Chondrocyte (in vitro differentiated cells): ENCODE measurements at regions not wholly inside any gene's neighbourhood (a gene's known extent, or its start where the extent isn't known, plus 50 kb on each side); places are given as distances from the start of the nearest gene placed in this dataset.

Source experiments
- DNase-seq: peaks from one replicate; pipeline ENCODE4 v3.0.0; 2021; ENCODE audit warnings: mixed read lengths, low spot score
- H3K27ac Mint-ChIP-seq: one replicate; pipeline ENCODE4 v1.8.0; 2021; ENCODE audit warnings: mild to moderate bottlenecking, moderate library complexity, mixed read lengths; ENCODE audit not compliant: unreplicated experiment
- H3K27me3 Mint-ChIP-seq: 2 replicates; pipeline ENCODE4 v1.8.0; 2021; ENCODE audit warnings: low read depth, mixed read lengths
- H3K36me3 Mint-ChIP-seq: 2 replicates; pipeline ENCODE4 v1.8.0; 2021; ENCODE audit warnings: low read depth, mixed read lengths
- H3K4me1 Mint-ChIP-seq: 2 replicates; pipeline ENCODE4 v1.8.0; 2021; ENCODE audit warnings: low read depth, mild to moderate bottlenecking, mixed read lengths
- H3K4me3 Mint-ChIP-seq: one replicate; pipeline ENCODE4 v1.8.0; 2021; ENCODE audit warnings: mild to moderate bottlenecking, moderate library complexity, mixed read lengths; ENCODE audit not compliant: unreplicated experiment
- H3K9me3 Mint-ChIP-seq: 2 replicates; pipeline ENCODE4 v1.8.0; 2021; ENCODE audit warnings: low read depth, mixed read lengths
- TF ChIP-seq, protein P1 (sequence below): fragments of 200-600 bp; sonication (generic); IDR thresholded peaks from 2 replicates; pipeline ENCODE4 v1.5.0; 2021; ENCODE audit warnings: antibody characterized with exemption, mild to moderate bottlenecking, moderate library complexity

DNA sequence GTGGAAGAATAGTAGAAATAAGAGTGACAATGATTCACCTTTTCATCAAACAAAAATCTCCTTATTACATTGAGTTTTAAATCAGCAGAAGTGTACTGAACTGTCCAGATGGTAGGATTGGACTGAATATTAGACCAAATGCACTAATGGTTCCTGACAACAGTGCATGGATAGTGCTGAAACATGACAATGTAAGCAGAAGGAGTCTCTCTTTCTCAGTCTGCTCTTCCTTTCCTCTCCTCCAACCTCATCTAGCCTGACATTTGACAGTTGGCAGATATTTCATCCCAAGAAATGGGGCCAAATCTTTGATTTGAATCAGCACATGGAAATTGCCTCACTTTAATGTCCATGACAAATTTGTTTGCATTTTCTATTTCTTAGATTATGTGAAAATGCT is 225.1 kb upstream of the PLSCR5 start:
- no peak for DNase-seq
- H3K27me3 Mint-ChIP-seq, result no peaks in the 10 kb centered on the region
- TF ChIP-seq, protein P1, sequence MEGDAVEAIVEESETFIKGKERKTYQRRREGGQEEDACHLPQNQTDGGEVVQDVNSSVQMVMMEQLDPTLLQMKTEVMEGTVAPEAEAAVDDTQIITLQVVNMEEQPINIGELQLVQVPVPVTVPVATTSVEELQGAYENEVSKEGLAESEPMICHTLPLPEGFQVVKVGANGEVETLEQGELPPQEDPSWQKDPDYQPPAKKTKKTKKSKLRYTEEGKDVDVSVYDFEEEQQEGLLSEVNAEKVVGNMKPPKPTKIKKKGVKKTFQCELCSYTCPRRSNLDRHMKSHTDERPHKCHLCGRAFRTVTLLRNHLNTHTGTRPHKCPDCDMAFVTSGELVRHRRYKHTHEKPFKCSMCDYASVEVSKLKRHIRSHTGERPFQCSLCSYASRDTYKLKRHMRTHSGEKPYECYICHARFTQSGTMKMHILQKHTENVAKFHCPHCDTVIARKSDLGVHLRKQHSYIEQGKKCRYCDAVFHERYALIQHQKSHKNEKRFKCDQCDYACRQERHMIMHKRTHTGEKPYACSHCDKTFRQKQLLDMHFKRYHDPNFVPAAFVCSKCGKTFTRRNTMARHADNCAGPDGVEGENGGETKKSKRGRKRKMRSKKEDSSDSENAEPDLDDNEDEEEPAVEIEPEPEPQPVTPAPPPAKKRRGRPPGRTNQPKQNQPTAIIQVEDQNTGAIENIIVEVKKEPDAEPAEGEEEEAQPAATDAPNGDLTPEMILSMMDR, result no peak
- H3K4me3 Mint-ChIP-seq, result no peak overlapping the region
- H3K36me3 Mint-ChIP-seq, result no peaks in the 10 kb centered on the region
- peaks cover 36% of the 10 kb centered on the region for H3K4me1 Mint-ChIP-seq
- H3K9me3 Mint-ChIP-seq, result peaks cover 3% of the 10 kb centered on the region
- no peak overlapping the region for H3K27ac Mint-ChIP-seq

DNA sequence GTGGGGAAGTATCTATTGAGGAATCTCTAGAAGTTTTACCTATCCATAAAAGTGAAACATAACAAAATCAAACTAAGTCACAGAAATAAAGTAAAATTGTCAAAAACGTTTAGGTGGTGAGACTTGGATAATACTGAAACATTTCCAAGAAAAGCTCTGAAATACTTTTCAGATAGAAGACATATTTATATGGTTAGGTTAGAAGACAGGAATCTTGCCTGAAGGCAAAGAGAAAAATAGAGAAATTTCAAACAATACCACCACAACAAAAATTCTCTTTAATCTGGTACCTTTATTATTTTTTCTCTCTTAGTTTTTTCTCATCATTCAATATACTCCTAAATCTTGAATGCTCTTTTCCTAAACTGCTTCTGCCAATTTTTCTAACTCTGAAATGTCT is 222.7 kb upstream of the PLSCR5 start:
- DNase-seq, result no peak
- H3K27ac Mint-ChIP-seq, result no peak overlapping the region
- H3K9me3 Mint-ChIP-seq, result no peaks in the 10 kb centered on the region
- H3K36me3 Mint-ChIP-seq, result no peaks in the 10 kb centered on the region
- H3K27me3 Mint-ChIP-seq, result no peaks in the 10 kb centered on the region
- TF ChIP-seq, protein P1, result no peak
- peaks cover 18% of the 10 kb centered on the region for H3K4me1 Mint-ChIP-seq
- no peak overlapping the region for H3K4me3 Mint-ChIP-seq

DNA sequence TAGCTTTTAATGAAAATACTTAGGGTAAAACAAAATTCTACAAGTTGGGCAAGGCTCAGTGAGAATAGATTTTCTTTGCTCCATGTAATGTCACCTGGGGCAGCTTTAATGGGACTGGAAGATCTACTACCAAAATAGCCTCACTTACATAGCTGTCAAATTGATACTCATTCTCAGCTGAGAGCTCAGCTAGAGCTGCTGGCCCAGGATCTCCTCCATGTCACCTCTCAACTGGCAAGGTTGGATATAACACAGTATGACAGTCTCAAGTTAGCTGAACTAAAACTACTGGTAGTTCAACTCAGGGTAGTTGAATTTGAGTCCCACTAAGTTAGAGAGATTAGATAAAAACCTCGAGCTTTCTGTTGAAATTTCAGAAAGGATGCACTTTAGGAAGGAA is 218.5 kb upstream of the PLSCR5 start:
- DNase-seq, result no peak
- H3K4me3 Mint-ChIP-seq, result no peak overlapping the region
- no peaks in the 10 kb centered on the region for H3K9me3 Mint-ChIP-seq
- H3K36me3 Mint-ChIP-seq, result no peaks in the 10 kb centered on the region
- no peaks in the 10 kb centered on the region for H3K27me3 Mint-ChIP-seq
- no peak overlapping the region for H3K27ac Mint-ChIP-seq
- TF ChIP-seq, protein P1, result no peak
- peaks cover 16% of the 10 kb centered on the region for H3K4me1 Mint-ChIP-seq

DNA sequence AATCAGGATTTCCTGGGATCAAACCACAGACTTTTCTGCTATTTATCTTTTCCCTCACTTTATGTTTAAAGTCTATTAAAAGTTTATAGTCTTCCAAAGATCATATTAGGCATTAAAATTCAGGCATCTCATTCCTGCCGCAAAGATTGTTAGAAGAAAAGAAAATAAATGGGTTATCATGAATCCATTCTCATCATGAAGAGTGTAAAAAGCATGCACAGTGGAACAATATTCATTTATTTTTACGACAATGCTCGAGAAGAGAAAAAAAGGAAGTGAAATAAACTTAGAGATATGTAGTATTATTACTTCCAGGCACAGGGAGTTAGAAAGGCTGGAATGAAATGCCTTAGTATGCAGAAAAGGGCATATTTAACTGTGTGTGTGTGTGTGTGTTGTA is 213.7 kb upstream of the PLSCR5 start:
- H3K4me1 Mint-ChIP-seq, result peaks cover 30% of the 10 kb centered on the region
- no peak overlapping the region for H3K27ac Mint-ChIP-seq
- DNase-seq, result no peak
- H3K36me3 Mint-ChIP-seq, result no peaks in the 10 kb centered on the region
- H3K27me3 Mint-ChIP-seq, result no peaks in the 10 kb centered on the region
- no peak overlapping the region for H3K4me3 Mint-ChIP-seq
- H3K9me3 Mint-ChIP-seq, result no peaks in the 10 kb centered on the region
- TF ChIP-seq, protein P1, result no peak

DNA sequence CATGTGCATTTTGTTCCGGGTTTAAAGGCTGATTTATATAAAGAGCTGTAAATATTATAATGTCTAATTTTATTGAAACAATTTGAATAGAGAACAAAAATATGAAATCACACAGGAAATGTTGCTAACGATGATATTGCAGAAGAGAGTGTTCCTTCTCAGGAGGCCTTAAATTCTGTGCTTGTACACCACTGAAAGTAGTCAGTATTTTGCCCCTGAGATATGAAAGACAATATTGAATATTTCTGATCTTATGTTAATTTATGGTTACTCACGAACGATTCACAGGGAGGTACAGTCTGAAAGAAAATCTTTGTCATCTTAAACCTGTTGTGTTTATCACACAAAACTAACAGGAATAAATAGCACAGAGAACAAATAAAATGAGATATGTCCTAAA is 213.2 kb upstream of the PLSCR5 start:
- no peaks in the 10 kb centered on the region for H3K9me3 Mint-ChIP-seq
- H3K27ac Mint-ChIP-seq, result no peak overlapping the region
- TF ChIP-seq, protein P1, result no peak
- H3K27me3 Mint-ChIP-seq, result no peaks in the 10 kb centered on the region
- H3K36me3 Mint-ChIP-seq, result no peaks in the 10 kb centered on the region
- no peak overlapping the region for H3K4me3 Mint-ChIP-seq
- H3K4me1 Mint-ChIP-seq, result peaks cover 35% of the 10 kb centered on the region
- DNase-seq, result no peak
